HepG2 (cell line): ENCODE measurements at regions not wholly inside any gene's neighbourhood (a gene's known extent, or its start where the extent isn't known, plus 50 kb on each side); places are given as distances from the start of the nearest gene placed in this dataset.

ENCODE experiments used
- AKAP8 ChIP-seq: sonication (generic); formaldehyde crosslinking; IDR thresholded peaks from 2 replicates; pipeline ENCODE4 v1.5.1; 2020; ENCODE audit warnings: mild to moderate bottlenecking, missing genetic modification reagents
- BORCS8-MEF2B ChIP-seq: sonication (generic); formaldehyde crosslinking; IDR thresholded peaks from 2 replicates; pipeline ENCODE4 v1.8.0; 2022; ENCODE audit warnings: mild to moderate bottlenecking, missing genetic modification reagents
- CAMTA2 ChIP-seq: sonication (generic); formaldehyde crosslinking; IDR thresholded peaks from 2 replicates; pipeline ENCODE4 v1.4.0; 2020; ENCODE audit warnings: mild to moderate bottlenecking, missing genetic modification reagents, borderline replicate concordance
- CTCF ChIP-seq: sonication (generic); formaldehyde crosslinking; IDR thresholded peaks from 2 replicates; pipeline ENCODE4 v1.5.0; 2020; ENCODE audit warnings: mild to moderate bottlenecking, missing genetic modification reagents, moderate library complexity
- FOXP1 ChIP-seq, 2 experiments: fragments of 450-650 bp in 1 of 2; IDR thresholded peaks; 2 replicates each; pipeline ENCODE4 v1.6.1; 2017 to 2018; ENCODE audit warnings: antibody characterized with exemption in 1 of 2
- GFI1 ChIP-seq: sonication (generic); formaldehyde crosslinking; IDR thresholded peaks from 2 replicates; pipeline ENCODE4 v1.5.0; 2020; ENCODE audit warnings: missing genetic modification reagents, mild to moderate bottlenecking, borderline replicate concordance
- HIVEP1 ChIP-seq: sonication (generic); formaldehyde crosslinking; IDR thresholded peaks from 2 replicates; pipeline ENCODE4 v1.4.0; 2020; ENCODE audit warnings: mild to moderate bottlenecking, missing genetic modification reagents
- HOXA5 ChIP-seq: sonication (generic); formaldehyde crosslinking; IDR thresholded peaks from 2 replicates; pipeline ENCODE4 v1.4.0; 2020; ENCODE audit warnings: missing genetic modification reagents
- MIXL1 ChIP-seq: IDR thresholded peaks from 2 replicates; pipeline ENCODE4 v1.6.1; 2016
- MTF2 ChIP-seq: sonication (generic); formaldehyde crosslinking; IDR thresholded peaks from 2 replicates; pipeline ENCODE4 v1.5.0; 2020; ENCODE audit warnings: missing genetic modification reagents, borderline replicate concordance
- POLR2A ChIP-seq, 2 experiments: IDR thresholded peaks; 2 replicates each; pipeline ENCODE4 v1.6.1; 2011; ENCODE audit warnings: low read depth in 2 of 2, low read length in 2 of 2, mild to moderate bottlenecking in 1 of 2, moderate library complexity in 1 of 2; ENCODE audit not compliant: insufficient read depth in 1 of 2
- RAD21 ChIP-seq: fragments of 450-650 bp; formaldehyde crosslinking; IDR thresholded peaks from 2 replicates; pipeline ENCODE4 v1.5.0; 2020; ENCODE audit warnings: mild to moderate bottlenecking
- RFX1 ChIP-seq: fragments of 450-650 bp; IDR thresholded peaks from 2 replicates; pipeline ENCODE4 v1.6.1; 2017
- SYNCRIP ChIP-seq: fragments of 200-400 bp; formaldehyde crosslinking; IDR thresholded peaks from 2 replicates; pipeline ENCODE4 v1.6.1; 2018; ENCODE audit warnings: mild to moderate bottlenecking, low read depth, low read length; ENCODE audit not compliant: insufficient read depth
- TEAD3 ChIP-seq: optimal IDR thresholded peaks from 2 replicates; pipeline ENCODE3; 2016; ENCODE audit warnings: borderline replicate concordance
- TMF1 ChIP-seq: sonication (generic); formaldehyde crosslinking; IDR thresholded peaks from 2 replicates; pipeline ENCODE4 v1.8.1; 2022; ENCODE audit warnings: low read depth, missing genetic modification reagents
- ZBTB34 ChIP-seq: sonication (generic); formaldehyde crosslinking; IDR thresholded peaks from 2 replicates; pipeline ENCODE4 v1.8.0; 2022; ENCODE audit warnings: mild to moderate bottlenecking, missing genetic modification reagents
- ZFP36L1 ChIP-seq: sonication (generic); formaldehyde crosslinking; IDR thresholded peaks from 2 replicates; pipeline ENCODE4 v1.8.0; 2022; ENCODE audit warnings: mild to moderate bottlenecking, missing genetic modification reagents, moderate library complexity
- ZFP62 ChIP-seq: sonication (generic); formaldehyde crosslinking; IDR thresholded peaks from 2 replicates; pipeline ENCODE4 v1.4.0; 2020; ENCODE audit warnings: missing genetic modification reagents
- ZHX1 ChIP-seq: sonication (generic); formaldehyde crosslinking; IDR thresholded peaks from 2 replicates; pipeline ENCODE4 v1.8.1; 2022; ENCODE audit warnings: low read depth, mild to moderate bottlenecking, missing genetic modification reagents
- ZMYM3 ChIP-seq: sonication (generic); formaldehyde crosslinking; IDR thresholded peaks from 2 replicates; pipeline ENCODE4 v1.5.1; 2020; ENCODE audit warnings: mild to moderate bottlenecking, missing genetic modification reagents
- ZNF101 ChIP-seq: sonication (generic); formaldehyde crosslinking; IDR thresholded peaks from 2 replicates; pipeline ENCODE4 v1.4.0; 2020; ENCODE audit warnings: mild to moderate bottlenecking, low read depth, missing genetic modification reagents, borderline replicate concordance
- ZNF12 ChIP-seq: sonication (generic); formaldehyde crosslinking; IDR thresholded peaks from 2 replicates; pipeline ENCODE4 v1.5.0; 2020; ENCODE audit warnings: missing genetic modification reagents
- ZNF225 ChIP-seq: sonication (generic); formaldehyde crosslinking; IDR thresholded peaks from 2 replicates; pipeline ENCODE4 v1.4.0; 2020; ENCODE audit warnings: mild to moderate bottlenecking, missing genetic modification reagents
- ZNF460 ChIP-seq: sonication (generic); formaldehyde crosslinking; IDR thresholded peaks from 2 replicates; pipeline ENCODE4 v1.5.1; 2020; ENCODE audit warnings: missing genetic modification reagents, mild to moderate bottlenecking, borderline replicate concordance
- ZNF546 ChIP-seq: sonication (generic); formaldehyde crosslinking; conservative IDR thresholded peaks from 2 replicates; pipeline ENCODE4 v1.8.1; 2023; ENCODE audit warnings: mild to moderate bottlenecking, missing genetic modification reagents
- ZNF549 ChIP-seq: sonication (generic); formaldehyde crosslinking; IDR thresholded peaks from 2 replicates; pipeline ENCODE4 v1.5.0; 2020; ENCODE audit warnings: missing genetic modification reagents
- ZNF552 ChIP-seq: sonication (generic); formaldehyde crosslinking; IDR thresholded peaks from 2 replicates; pipeline ENCODE4 v1.9.0; 2022; ENCODE audit warnings: missing genetic modification reagents, mild to moderate bottlenecking, borderline replicate concordance
- ZNF567 ChIP-seq: sonication (generic); formaldehyde crosslinking; IDR thresholded peaks from 2 replicates; pipeline ENCODE4 v1.8.1; 2023; ENCODE audit warnings: mild to moderate bottlenecking, missing genetic modification reagents, borderline replicate concordance

GRCh38 chr6:137358273-137358672 lies 135.9 kb downstream of the OLIG3 start (continued):
- TF ChIP-seq CAMTA2 (CRISPR knock-in tag), result no peak
- no peak for TF ChIP-seq ZFP36L1 (CRISPR knock-in tag)
- TF ChIP-seq GFI1 (CRISPR knock-in tag), result no peak
- no peak for TF ChIP-seq ZNF12
- no peak for TF ChIP-seq MIXL1 (CRISPR knock-in tag)
- no peak for TF ChIP-seq FOXP1 (IDR thresholded peaks at IDR 0.05)
- TF ChIP-seq FOXP1 (CRISPR knock-in tag; IDR thresholded peaks at IDR 0.05), result no peak
- TF ChIP-seq HOXA5 (CRISPR knock-in tag), result no peak
- TF ChIP-seq RAD21 (CRISPR knock-in tag), result peak; percentile 34; the same call in 1 of the 2 replicates
- TF ChIP-seq ZNF101 (CRISPR knock-in tag), result no peak
- 0 out of 2 replicates have a peak, but pooled peaks have one; percentile 33 for TF ChIP-seq ZNF567 (CRISPR knock-in tag)
- TF ChIP-seq ZHX1, result no peak
- no peak for TF ChIP-seq MTF2 (CRISPR knock-in tag)
- no peak for TF ChIP-seq ZBTB34
- TF ChIP-seq TMF1 (CRISPR knock-in tag), result 0 out of 2 replicates have a peak, but pooled peaks have one; percentile 8
- 0 out of 2 replicates have a peak, but pooled peaks have one; percentile 15 for TF ChIP-seq ZMYM3 (CRISPR knock-in tag)
- TF ChIP-seq TEAD3 (CRISPR knock-in tag), result peak; percentile 87
- TF ChIP-seq AKAP8, result no peak
- peak; percentile 36; the same call in 1 of the 2 replicates for TF ChIP-seq ZNF552 (CRISPR knock-in tag)
- TF ChIP-seq SYNCRIP, result no peak
- no peak for TF ChIP-seq RFX1
- no peak for TF ChIP-seq ZNF460
- TF ChIP-seq ZNF546, result no peak; the same call in 1 of the 2 replicates
- TF ChIP-seq ZFP62 (CRISPR knock-in tag), result no peak
- no peak for TF ChIP-seq ZNF549 (CRISPR knock-in tag)
- no peak for TF ChIP-seq ZNF225
- peak; percentile 7; the same call in 1 of the 2 replicates for TF ChIP-seq CTCF (CRISPR knock-in tag)
- no peak for TF ChIP-seq HIVEP1 (CRISPR knock-in tag)
- no peak for TF ChIP-seq BORCS8-MEF2B
- peak in 1 of 2 experiments; percentile 32; a peak in 1 of 4 replicates for TF ChIP-seq POLR2A (IDR thresholded peaks at IDR 0.05; ENCODE audit: insufficient read depth in 1 of 2, low read depth in 2 of 2, low read length in 2 of 2)
